Ascending aorta (tissue), 2 donors: ENCODE measurements at regions not wholly inside any gene's neighbourhood (a gene's known extent, or its start where the extent isn't known, plus 50 kb on each side); places are given as distances from the start of the nearest gene placed in this dataset.

Source experiments
- DNase-seq, 2 donors: peaks; one replicate each; pipeline ENCODE4 v3.0.0-alpha.2; 2019; ENCODE audit warnings: low spot score in 2 of 2
- H3K27ac ChIP-seq, 2 donors: fragments of 200-600 bp; sonication (generic); one replicate each; pipeline ENCODE4 v1.5.1; 2016 to 2017; ENCODE audit warnings: mild to moderate bottlenecking in 1 of 2
- H3K27me3 ChIP-seq: fragments of 200-600 bp; sonication (generic); one replicate; pipeline ENCODE4 v1.5.1; 2017
- H3K36me3 ChIP-seq, 2 donors: fragments of 200-600 bp; sonication (generic); one replicate each; pipeline ENCODE4 v1.5.1; 2016
- H3K4me1 ChIP-seq, 2 donors: fragments of 200-600 bp; sonication (generic); one replicate each; pipeline ENCODE4 v1.5.1; 2016 to 2017; ENCODE audit warnings: mild to moderate bottlenecking in 1 of 2
- H3K4me3 ChIP-seq, 2 donors: fragments of 200-600 bp; sonication (generic); one replicate each; pipeline ENCODE4 v1.5.1; 2016 to 2017; ENCODE audit warnings: mild to moderate bottlenecking in 1 of 2
- H3K9me3 ChIP-seq, 2 donors: fragments of 200-600 bp; sonication (generic); one replicate each; pipeline ENCODE4 v1.5.1; 2016
- CTCF ChIP-seq, 3 experiments: fragments of 200-600 bp in 2 of 3; fragments of 450-650 bp in 1 of 3; sonication (generic) in 2 of 3; IDR thresholded peaks; one replicate each; pipeline ENCODE4 v1.5.1; 2016 to 2019; ENCODE audit warnings: antibody characterized with exemption in 3 of 3, mild to moderate bottlenecking in 1 of 3, moderate library complexity in 1 of 3
- intact Hi-C: fragments of 100-400 bp; cut with DNase I; formaldehyde crosslinking; loops from one replicate; pipeline ENCODE4 v1.15.1; 2023

GRCh38 chr1:25094229-25094628 is 138.1 kb downstream of the SYF2 start:
- H3K27me3 ChIP-seq, result no peaks in the 10 kb centered on the region
- TF ChIP-seq CTCF (IDR thresholded peaks at IDR 0.05), result no peak
- DNase-seq, result no peak
- no peaks in the 10 kb centered on the region for H3K36me3 ChIP-seq
- no peaks in the 10 kb centered on the region for H3K4me1 ChIP-seq
- intact Hi-C loops, result no loop called here
- H3K27ac ChIP-seq, result no peak overlapping the region
- H3K4me3 ChIP-seq, result no peak overlapping the region
- no peaks in the 10 kb centered on the region for H3K9me3 ChIP-seq

- Histone ChIP-seq H3K4me1 (no peaks in the 10 kb centered on the region), H3K27me3 (no peaks in the 10 kb centered on the region), H3K9me3 (no peaks in the 10 kb centered on the region), H3K4me3 (no peak overlapping the region), H3K27ac (no peak overlapping the region), H3K36me3 (no peaks in the 10 kb centered on the region)
- TF ChIP-seq CTCF (IDR thresholded peaks at IDR 0.05), result no peak
- intact Hi-C loops, result no loop called here
- DNase-seq, result no peak
Observed at GRCh38 chr1:25091658-25092057, 140.6 kb downstream of the SYF2 start.

- Histone ChIP-seq H3K4me1 (no peaks in the 10 kb centered on the region), H3K9me3 (no peaks in the 10 kb centered on the region), H3K36me3 (no peaks in the 10 kb centered on the region), H3K4me3 (no peak overlapping the region), H3K27ac (no peak overlapping the region), H3K27me3 (no peaks in the 10 kb centered on the region)
- DNase-seq, result no peak
- TF ChIP-seq CTCF (IDR thresholded peaks at IDR 0.05), result no peak
- intact Hi-C loops, result no loop called here
Observed at GRCh38 chr1:25090707-25091422, 141.4 kb downstream of the SYF2 start.

GRCh38 chr1:25089772-25090171 is 142.5 kb downstream of the SYF2 start:
- no peak for DNase-seq
- no peaks in the 10 kb centered on the region for H3K4me1 ChIP-seq
- TF ChIP-seq CTCF (IDR thresholded peaks at IDR 0.05), result no peak
- intact Hi-C loops, result no loop called here
- no peaks in the 10 kb centered on the region for H3K9me3 ChIP-seq
- H3K36me3 ChIP-seq, result no peaks in the 10 kb centered on the region
- no peaks in the 10 kb centered on the region for H3K27me3 ChIP-seq
- H3K4me3 ChIP-seq, result no peak overlapping the region
- no peak overlapping the region for H3K27ac ChIP-seq

- Histone ChIP-seq H3K27me3 (no peaks in the 10 kb centered on the region), H3K27ac (no peak overlapping the region), H3K36me3 (no peaks in the 10 kb centered on the region), H3K9me3 (no peaks in the 10 kb centered on the region), H3K4me3 (no peak overlapping the region), H3K4me1 (no peaks in the 10 kb centered on the region)
- intact Hi-C loops, result no loop called here
- DNase-seq, result no peak
- no peak for TF ChIP-seq CTCF (IDR thresholded peaks at IDR 0.05)
Observed at GRCh38 chr1:25088946-25089345, 143.4 kb downstream of the SYF2 start.
